GM19035 (cell line): ENCODE measurements at regions not wholly inside any gene's neighbourhood (a gene's known extent, or its start where the extent isn't known, plus 50 kb on each side); places are given as distances from the start of the nearest gene placed in this dataset.
"Not testable (repeated sequence)": the region's sequence is repeated elsewhere in the genome, so short reads cannot be mapped to it uniquely, and the experiment has no call there.

Source experiments
- ATAC-seq: cut with Tn5 transposase; IDR thresholded peaks from one replicate; pipeline ENCODE4 v1.9.1; 2021; ENCODE audit not compliant: unreplicated experiment

DNA sequence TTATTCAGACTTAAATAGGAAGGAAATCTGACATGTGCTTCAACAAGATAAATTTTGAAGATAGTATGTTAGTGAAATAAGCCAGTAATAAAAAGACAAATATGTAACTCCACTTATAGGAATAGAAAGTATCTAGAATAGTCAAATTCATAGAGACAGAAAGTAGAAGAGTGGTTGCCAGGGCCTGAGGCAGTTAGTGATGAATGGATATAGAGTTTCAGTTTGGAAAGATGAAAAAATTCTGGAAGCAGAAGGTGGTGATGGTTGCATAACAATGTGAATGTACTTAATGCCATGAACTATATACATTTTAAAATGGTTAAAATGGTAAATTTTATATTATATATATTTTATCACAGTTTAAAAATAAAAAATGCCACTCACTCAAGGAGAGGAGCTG lies 54.3 kb downstream of the HAND2 start:
- no peak for ATAC-seq

DNA sequence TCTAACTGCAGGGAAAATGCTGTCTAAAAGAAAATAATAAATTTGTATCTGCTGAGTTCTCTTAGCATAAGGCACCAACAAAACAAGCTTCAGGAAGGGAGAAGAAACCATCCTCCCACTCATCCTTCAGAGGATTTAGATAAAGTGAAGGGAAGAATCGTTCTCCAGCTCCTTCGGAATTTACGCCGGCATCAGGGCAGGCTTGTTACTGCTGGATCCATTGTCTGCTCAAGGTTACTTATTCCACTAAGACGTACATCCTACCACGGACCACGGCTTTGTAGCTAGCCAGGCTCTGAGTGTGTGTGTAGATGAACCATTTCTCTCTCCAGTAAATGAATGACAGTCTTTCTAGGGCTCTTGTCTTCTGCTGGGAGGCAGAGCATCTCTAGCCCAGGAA lies 60.4 kb downstream of the HAND2 start:
- no peak for ATAC-seq

DNA sequence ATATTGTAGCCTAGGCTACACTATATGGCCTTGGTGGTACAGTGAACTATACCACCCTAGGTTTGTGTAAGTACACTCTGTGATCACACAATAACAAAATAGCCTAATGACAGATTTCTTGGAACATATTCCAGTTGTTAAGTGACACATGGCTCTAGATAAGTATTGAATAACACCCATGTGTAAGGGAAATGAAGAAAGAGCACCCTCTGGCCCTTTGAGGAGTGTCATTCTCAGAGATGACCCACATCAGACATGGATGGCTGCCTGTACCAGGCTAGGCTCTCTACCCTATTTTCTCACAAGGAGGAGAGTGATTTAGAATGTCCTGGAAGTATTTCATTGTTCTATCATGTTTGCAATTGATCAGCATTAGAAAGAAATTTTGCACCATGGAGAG lies 61.7 kb downstream of the HAND2 start:
- no peak for ATAC-seq

DNA sequence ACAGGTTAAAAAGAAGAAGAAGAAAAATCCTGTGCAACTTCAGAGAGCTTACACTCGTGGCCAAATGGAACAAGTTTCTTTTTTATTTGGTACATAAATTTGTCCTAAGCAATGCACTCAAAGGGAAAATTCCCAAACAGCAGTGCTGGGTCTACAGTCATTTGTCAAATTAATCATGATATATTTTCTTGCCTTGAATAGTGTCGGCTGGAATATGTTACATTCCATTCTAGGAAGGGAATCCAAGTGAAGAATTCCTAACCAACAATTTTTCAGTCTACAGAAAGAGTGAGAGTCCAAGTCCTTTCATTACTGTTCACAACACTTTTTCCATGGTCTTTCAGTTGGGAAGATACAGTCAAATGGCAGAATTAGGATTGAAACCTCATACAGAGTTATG lies 63.9 kb downstream of the HAND2 start:
- no peak for ATAC-seq

GRCh38 chr4:173464481-173464880 lies 65.5 kb downstream of the HAND2 start:
- no peak for ATAC-seq

DNA sequence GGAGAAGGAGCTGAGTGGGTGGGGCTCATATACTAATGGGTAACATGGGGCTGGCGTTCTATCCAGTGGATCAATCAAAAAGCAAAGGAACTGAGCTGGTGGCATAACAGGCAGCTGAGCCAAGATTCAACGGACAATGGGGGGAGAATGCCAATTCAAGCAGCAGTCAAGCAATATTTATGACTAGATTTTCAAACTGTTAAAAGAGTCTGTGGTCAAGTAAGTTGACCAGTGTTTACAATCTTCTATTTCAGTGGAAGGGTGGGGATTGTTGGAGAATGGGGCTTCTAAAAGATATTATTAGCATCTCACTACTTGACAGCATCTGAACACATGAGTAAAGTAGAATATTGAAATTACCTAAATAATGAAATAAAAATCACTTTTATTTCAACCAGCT lies 64.9 kb upstream of the SCRG1 start:
- ATAC-seq, result no peak

GRCh38 chr4:173461170-173461569 lies 62.3 kb upstream of the SCRG1 start:
- ATAC-seq, result no peak

DNA sequence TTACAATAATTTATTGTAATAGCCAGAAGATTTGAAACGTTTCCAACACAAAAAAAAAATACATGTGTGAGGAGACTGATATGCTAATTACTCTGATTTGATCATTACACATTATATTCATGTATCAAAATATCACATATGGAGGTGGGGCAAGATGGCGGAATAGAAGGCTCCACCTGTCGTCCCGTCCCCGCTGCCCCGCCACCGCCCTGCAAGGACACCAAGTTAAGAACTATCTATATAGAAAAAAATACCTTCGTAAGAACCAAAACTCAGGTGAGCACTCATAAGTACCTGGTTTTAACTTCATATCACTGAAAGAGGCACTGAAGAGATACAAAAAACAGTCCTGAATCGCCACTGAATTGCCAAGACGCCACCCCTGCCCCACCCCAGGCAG lies 60.9 kb upstream of the SCRG1 start:
- no peak for ATAC-seq

- ATAC-seq, result no peak
These were observed 59.0 kb upstream of the SCRG1 start for GRCh38 chr4:173457893-173458292.

DNA sequence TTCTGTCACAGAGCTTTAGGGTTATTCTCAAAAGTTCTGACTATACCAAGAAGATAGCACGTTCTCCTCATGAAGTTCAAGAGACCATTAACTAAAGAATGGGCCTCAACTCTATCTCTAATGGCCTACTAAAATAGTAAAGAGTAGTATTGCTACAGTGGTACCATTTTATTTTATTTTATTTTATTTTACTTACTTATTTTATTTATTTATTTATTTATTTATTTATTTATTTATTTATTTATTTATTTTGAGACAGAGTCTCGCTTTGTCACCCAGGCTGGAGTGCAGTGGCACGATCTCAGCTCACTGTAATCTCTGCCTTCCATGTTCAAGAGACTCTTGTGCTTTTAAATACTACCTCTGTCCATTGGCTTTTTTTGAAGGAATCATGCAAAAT lies 52.5 kb upstream of the SCRG1 start:
- not testable (repeated sequence) for ATAC-seq

DNA sequence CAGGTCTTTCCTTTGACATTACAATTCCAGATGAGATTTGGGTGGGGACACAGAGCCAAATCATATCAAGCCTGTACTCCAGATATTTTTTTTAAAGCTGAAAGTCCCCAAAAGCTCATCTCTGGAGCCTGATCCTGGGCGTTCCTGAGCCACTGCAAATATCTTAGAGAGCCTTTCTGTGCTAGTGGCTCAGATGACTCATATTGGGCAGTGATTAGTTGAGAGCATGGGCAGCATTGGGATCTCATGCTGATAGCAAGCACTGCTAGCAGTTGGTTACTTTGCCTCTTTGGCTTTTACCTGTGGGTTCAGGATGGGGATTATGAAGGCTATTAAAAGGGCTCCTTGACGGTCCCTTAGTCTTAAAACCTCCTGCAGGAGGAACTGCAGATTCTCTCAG lies 51.4 kb upstream of the SCRG1 start:
- ATAC-seq, result no peak

GRCh38 chr4:173449380-173449717 lies 50.4 kb upstream of the SCRG1 start:
- no peak for ATAC-seq

- peak; percentile 43 for ATAC-seq
These were observed 49.9 kb upstream of the SCRG1 start for GRCh38 chr4:173448608-173449379.
